PFSK-1 (cell line): ENCODE measurements at regions not wholly inside any gene's neighbourhood (a gene's known extent, or its start where the extent isn't known, plus 50 kb on each side); places are given as distances from the start of the nearest gene placed in this dataset.

ENCODE experiments used
- POLR2AphosphoS5 ChIP-seq: IDR thresholded peaks from 2 replicates; pipeline ENCODE4 v1.6.1; 2012; ENCODE audit warnings: low read depth, mild to moderate bottlenecking, control low read depth, low read length, moderate library complexity
- REST ChIP-seq, 2 experiments: IDR thresholded peaks; 2 replicates each; pipeline versions ENCODE4 v1.6.1 to v1.8.0; 2011 to 2012; ENCODE audit warnings: low read depth in 2 of 2, low read length in 2 of 2, control low read depth in 1 of 2, inconsistent platforms in 1 of 2, mild to moderate bottlenecking in 1 of 2, moderate library complexity in 1 of 2; ENCODE audit not compliant: insufficient read depth in 1 of 2
- TAF1 ChIP-seq: IDR thresholded peaks from 2 replicates; pipeline ENCODE4 v1.6.1; 2012; ENCODE audit warnings: low read length, control low read depth, borderline replicate concordance; ENCODE audit not compliant: insufficient read depth

- no peak for TF ChIP-seq REST (IDR thresholded peaks at IDR 0.05; ENCODE audit: insufficient read depth in 1 of 2, low read depth in 2 of 2, low read length in 2 of 2)
- TF ChIP-seq POLR2AphosphoS5: no peak
- no peak for TF ChIP-seq TAF1
These were observed 195.2 kb downstream of the TAF11L14 start for GRCh38 chr5:17829456-17829855.
